GM23338 (cell line): ENCODE measurements at regions not wholly inside any gene's neighbourhood (a gene's known extent, or its start where the extent isn't known, plus 50 kb on each side); places are given as distances from the start of the nearest gene placed in this dataset.

ENCODE experiments used
- ATAC-seq: fragments of 200-7000 bp; cut with Tn5 transposase; 3 replicates; pipeline ENCODE4 v1.9.1; 2020
- DNase-seq: peaks from one replicate; pipeline ENCODE4 v3.0.0-alpha.2; 2015; ENCODE audit warnings: low spot score
- H2AFZ ChIP-seq: fragments of 200-600 bp; sonication (generic); 2 replicates; pipeline ENCODE4 v1.8.0; 2016; ENCODE audit warnings: antibody characterized with exemption, mild to moderate bottlenecking, moderate library complexity
- H3F3A ChIP-seq: fragments of 200-600 bp; sonication (generic); replicated peaks from 2 replicates; pipeline ENCODE4 v1.8.0; 2017; ENCODE audit warnings: antibody characterized with exemption, mixed run types, low read depth
- H3K27ac ChIP-seq: fragments of 200-600 bp; sonication (generic); 2 replicates; pipeline ENCODE4 v1.6.1; 2016; ENCODE audit warnings: low read depth
- H3K27me3 ChIP-seq: fragments of 200-600 bp; sonication (generic); 2 replicates; pipeline ENCODE4 v1.8.0; 2016; ENCODE audit warnings: mild to moderate bottlenecking, mixed run types, moderate library complexity; ENCODE audit not compliant: insufficient read depth
- H3K36me3 ChIP-seq: fragments of 200-600 bp; sonication (generic); 2 replicates; pipeline ENCODE4 v1.8.0; 2016; ENCODE audit warnings: mild to moderate bottlenecking; ENCODE audit not compliant: insufficient read depth
- H3K4me1 ChIP-seq: fragments of 200-600 bp; sonication (generic); 2 replicates; pipeline ENCODE4 v1.8.0; 2016; ENCODE audit warnings: mild to moderate bottlenecking, moderate library complexity; ENCODE audit not compliant: insufficient read depth
- H3K4me2 ChIP-seq: fragments of 200-600 bp; sonication (generic); 2 replicates; pipeline ENCODE4 v1.7.1; 2017; ENCODE audit warnings: mixed run types
- H3K4me3 ChIP-seq: fragments of 200-600 bp; sonication (generic); 2 replicates; pipeline ENCODE4 v1.6.1; 2016; ENCODE audit warnings: mixed run types
- H3K79me2 ChIP-seq: fragments of 200-600 bp; sonication (generic); replicated peaks from 2 replicates; pipeline ENCODE4 v1.8.0; 2017; ENCODE audit warnings: mild to moderate bottlenecking; ENCODE audit not compliant: insufficient read depth
- H3K9me2 ChIP-seq: fragments of 200-600 bp; sonication (generic); 2 replicates; pipeline ENCODE4 v1.8.0; 2017; ENCODE audit not compliant: insufficient read depth
- H4K20me1 ChIP-seq: fragments of 200-600 bp; sonication (generic); replicated peaks from 2 replicates; pipeline ENCODE4 v1.8.0; 2017; ENCODE audit warnings: mild to moderate bottlenecking; ENCODE audit not compliant: insufficient read depth
- H3K27ac Mint-ChIP-seq: 2 replicates; pipeline ENCODE4 v1.8.0; 2020; ENCODE audit warnings: inconsistent platforms, mild to moderate bottlenecking, moderate library complexity, mixed read lengths
- H3K27me3 Mint-ChIP-seq: 3 replicates; pipeline ENCODE4 v1.8.0; 2022; ENCODE audit warnings: low read depth, mild to moderate bottlenecking, moderate library complexity, mixed read lengths, inconsistent platforms; ENCODE audit not compliant: insufficient read depth, poor library complexity
- H3K36me3 Mint-ChIP-seq: 3 replicates; pipeline ENCODE4 v1.8.0; 2021; ENCODE audit warnings: low read depth, mild to moderate bottlenecking, inconsistent platforms, moderate library complexity, mixed read lengths
- H3K4me1 Mint-ChIP-seq: 3 replicates; pipeline ENCODE4 v1.8.0; 2020; ENCODE audit warnings: mild to moderate bottlenecking, inconsistent platforms, mixed read lengths
- H3K4me3 Mint-ChIP-seq: 3 replicates; pipeline ENCODE4 v1.8.0; 2021; ENCODE audit warnings: moderate library complexity, mild to moderate bottlenecking, inconsistent platforms, mixed read lengths
- H3K9me3 Mint-ChIP-seq: 3 replicates; pipeline ENCODE4 v1.8.0; 2020; ENCODE audit warnings: moderate library complexity, mild to moderate bottlenecking, inconsistent platforms, mixed read lengths
- CREB1 ChIP-seq: fragments of 250-450 bp; sonication (Bioruptor Pico); IDR thresholded peaks from 2 replicates; pipeline ENCODE4 v1.5.0; 2020; ENCODE audit warnings: low read depth, mild to moderate bottlenecking, moderate library complexity
- CTCF ChIP-seq, 2 experiments: fragments of 200-600 bp in 1 of 2; sonication (generic) in 1 of 2; conservative IDR thresholded peaks; 2 replicates each; pipeline versions ENCODE4 v1.5.1 to v1.6.1; 2016 to 2017; ENCODE audit warnings: antibody characterized with exemption in 2 of 2, low read depth in 2 of 2, mild to moderate bottlenecking in 2 of 2, moderate library complexity in 1 of 2
- JUNB ChIP-seq: IDR thresholded peaks from one replicate; pipeline ENCODE4 v1.6.1; 2016; ENCODE audit warnings: antibody characterized with exemption; ENCODE audit not compliant: unreplicated experiment
- NANOG ChIP-seq: IDR thresholded peaks from 2 replicates; pipeline ENCODE4 v1.6.1; 2016; ENCODE audit warnings: antibody characterized with exemption, borderline replicate concordance
- POLR2AphosphoS5 ChIP-seq: IDR thresholded peaks from 2 replicates; pipeline ENCODE4 v1.6.1; 2016; ENCODE audit warnings: antibody characterized with exemption, low read depth
- STAT1 ChIP-seq: IDR thresholded peaks from one replicate; pipeline ENCODE4 v1.6.1; 2016; ENCODE audit warnings: antibody characterized with exemption; ENCODE audit not compliant: unreplicated experiment

DNA sequence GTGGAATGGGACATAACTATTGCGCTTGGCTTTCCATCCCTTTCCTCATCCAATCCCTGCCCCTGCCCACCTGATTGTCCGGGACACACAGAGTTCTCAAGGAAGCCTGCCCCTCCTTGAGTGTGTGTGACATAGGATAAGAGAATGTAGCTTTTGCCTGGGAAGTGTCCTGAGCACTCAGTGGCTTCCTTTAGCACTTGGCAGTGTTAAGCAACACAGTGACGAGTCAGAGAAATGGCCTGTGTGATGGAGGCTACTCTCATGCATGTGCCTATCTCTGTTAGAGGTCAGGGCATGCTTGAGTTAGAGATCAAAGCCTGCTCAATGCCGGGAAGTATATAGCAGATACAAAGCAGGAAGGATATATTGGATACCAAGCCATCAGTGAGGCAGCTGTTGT, 289.5 kb downstream of the SIPA1L2 start:
- H3F3A ChIP-seq = no peaks in the 10 kb centered on the region
- Mint-ChIP-seq H3K27me3 (no peaks in the 10 kb centered on the region), H3K4me1 (no peaks in the 10 kb centered on the region), H3K27ac (no peak overlapping the region), H3K4me3 (no peak overlapping the region), H3K9me3 (peaks cover 13% of the 10 kb centered on the region), H3K36me3 (peaks cover 2% of the 10 kb centered on the region; the same call in 2 of the 3 replicates)
- no peaks in the 10 kb centered on the region for H4K20me1 ChIP-seq
- no peak overlapping the region for H3K4me2 ChIP-seq
- no peaks in the 10 kb centered on the region for H3K79me2 ChIP-seq
- ATAC-seq (no peak), DNase-seq (no peak)
- H3K27ac ChIP-seq = no peak overlapping the region
- no peak overlapping the region for H3K4me3 ChIP-seq
- H3K27me3 ChIP-seq = no peaks in the 10 kb centered on the region
- no peaks in the 10 kb centered on the region for H3K4me1 ChIP-seq
- no peak for TF ChIP-seq POLR2AphosphoS5
- no peak for TF ChIP-seq JUNB
- no peak for TF ChIP-seq NANOG
- no peak for TF ChIP-seq CTCF (conservative IDR thresholded peaks at IDR 0.05; ENCODE audit: low read depth in 2 of 2)
- no peak for TF ChIP-seq STAT1
- H3K36me3 ChIP-seq = no peaks in the 10 kb centered on the region
- H2AFZ ChIP-seq = no peak overlapping the region
- no peaks in the 10 kb centered on the region for H3K9me2 ChIP-seq

GRCh38 chr1:232339073-232339472, 290.9 kb downstream of the SIPA1L2 start:
- H3K4me2 ChIP-seq = no peak overlapping the region
- no peaks in the 10 kb centered on the region for H3K79me2 ChIP-seq
- no peaks in the 10 kb centered on the region for H3K4me1 Mint-ChIP-seq
- no peak overlapping the region for H2AFZ ChIP-seq
- H4K20me1 ChIP-seq = no peaks in the 10 kb centered on the region
- no peaks in the 10 kb centered on the region for H3K4me1 ChIP-seq
- H3K27ac Mint-ChIP-seq = no peak overlapping the region
- H3K27ac ChIP-seq = no peak overlapping the region
- TF ChIP-seq STAT1 (no peak), CREB1 (no peak), CTCF (conservative IDR thresholded peaks at IDR 0.05; ENCODE audit: low read depth in 2 of 2) (no peak), JUNB (no peak)
- no peaks in the 10 kb centered on the region; the same call in 2 of the 3 replicates for H3K36me3 Mint-ChIP-seq
- H3K4me3 Mint-ChIP-seq = no peak overlapping the region
- no peaks in the 10 kb centered on the region for H3F3A ChIP-seq
- no peak overlapping the region for H3K4me3 ChIP-seq
- H3K9me3 Mint-ChIP-seq = peaks cover 6% of the 10 kb centered on the region
- ATAC-seq (no peak), DNase-seq (no peak)
- H3K27me3 Mint-ChIP-seq = peaks cover 3% of the 10 kb centered on the region
- H3K27me3 ChIP-seq = no peaks in the 10 kb centered on the region
- H3K9me2 ChIP-seq = 0 out of 2 replicates have a peak, but pooled peaks cover 3% of the 10 kb centered on the region
- H3K36me3 ChIP-seq = no peaks in the 10 kb centered on the region
